Activated gamma-delta T cell treated with Interleukin-2 at 50 U/mL for 16 hours (primary cell): ENCODE measurements at regions not wholly inside any gene's neighbourhood (a gene's known extent, or its start where the extent isn't known, plus 50 kb on each side); places are given as distances from the start of the nearest gene placed in this dataset.

ENCODE experiments used
- DNase-seq: peaks from one replicate; pipeline ENCODE4 v3.0.0-alpha.2; 2020

DNA sequence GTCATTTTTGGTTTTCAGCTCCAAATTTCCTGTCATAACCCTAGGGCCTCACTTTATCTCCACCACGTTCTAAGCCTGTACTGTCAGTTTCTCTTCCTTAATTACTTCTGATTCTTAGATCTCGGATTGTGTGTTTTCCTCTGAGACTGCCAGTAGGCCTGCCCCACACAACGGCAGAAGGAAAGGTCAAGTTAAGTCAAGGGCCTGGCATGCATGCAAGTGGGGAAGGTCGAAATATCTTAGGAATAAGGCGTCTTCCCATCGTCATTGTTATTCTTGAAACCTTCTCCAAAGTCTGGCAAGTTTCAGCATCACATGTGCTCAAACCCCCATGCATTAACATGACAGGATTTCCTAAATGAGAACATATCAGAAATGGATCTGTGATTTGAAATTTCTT, 203.5 kb upstream of the TSHZ2 start:
- no peak for DNase-seq

DNA sequence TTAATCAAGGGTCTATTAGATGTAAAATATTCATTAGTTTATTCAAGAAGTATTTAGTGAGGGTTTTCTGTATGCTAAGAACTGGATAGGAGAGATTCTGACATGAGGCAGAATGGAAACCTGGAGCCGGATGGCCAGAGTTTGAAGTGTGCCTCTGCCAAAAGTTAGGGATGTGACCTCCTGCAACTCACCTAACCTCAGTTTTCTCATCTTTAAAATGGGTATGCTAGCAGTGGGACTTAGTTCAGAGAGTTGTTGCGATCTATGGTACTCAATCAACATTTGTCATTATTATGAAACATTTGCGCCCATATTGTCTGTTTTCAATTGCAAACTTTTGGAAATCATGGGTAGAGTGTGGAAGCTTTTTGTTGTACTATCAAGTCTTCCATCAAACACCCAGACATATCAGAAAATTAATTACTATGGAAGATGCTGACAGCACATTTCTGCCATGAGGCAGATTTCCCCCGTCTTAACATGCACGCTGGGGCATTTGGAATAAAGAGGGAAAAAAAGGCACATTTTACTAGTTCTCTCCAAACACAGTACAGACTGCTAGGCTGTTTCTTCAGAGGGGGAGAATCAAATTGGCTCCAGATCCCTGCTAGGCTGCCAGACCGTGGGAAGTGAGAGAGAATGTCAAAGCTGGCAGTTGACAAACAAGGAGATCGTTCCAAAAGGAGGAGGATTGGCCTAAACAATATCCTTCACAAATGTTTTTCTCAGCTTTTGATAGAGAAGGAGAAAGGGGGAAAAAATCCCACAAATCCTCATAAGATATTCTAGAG, 205.3 kb upstream of the TSHZ2 start:
- DNase-seq: no peak

DNA sequence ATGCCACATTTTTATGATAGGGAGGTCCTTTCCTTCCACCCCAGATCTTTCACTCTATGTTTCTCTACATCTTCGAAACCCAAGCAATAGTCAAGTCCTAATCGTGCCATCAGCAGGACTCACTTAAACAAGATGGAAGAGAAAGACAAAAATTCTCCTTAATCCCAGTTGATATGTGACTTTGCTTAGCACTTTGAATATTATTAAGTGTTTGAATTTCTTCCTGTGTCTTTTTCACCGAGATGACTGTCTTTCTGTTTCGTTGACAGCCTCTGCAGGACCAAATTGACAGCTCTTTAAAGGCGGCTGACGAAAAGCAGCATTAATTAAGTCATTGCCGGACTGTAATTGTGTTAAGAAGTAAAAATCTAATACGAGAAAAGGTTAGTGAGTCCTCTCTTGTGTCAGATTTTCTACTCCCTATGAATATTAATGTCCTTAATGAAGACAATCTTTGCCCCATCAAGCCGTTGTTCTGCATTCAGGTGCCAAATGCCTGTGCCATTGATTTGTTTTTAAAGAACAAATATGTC, 208.8 kb upstream of the TSHZ2 start:
- DNase-seq: no peak

DNA sequence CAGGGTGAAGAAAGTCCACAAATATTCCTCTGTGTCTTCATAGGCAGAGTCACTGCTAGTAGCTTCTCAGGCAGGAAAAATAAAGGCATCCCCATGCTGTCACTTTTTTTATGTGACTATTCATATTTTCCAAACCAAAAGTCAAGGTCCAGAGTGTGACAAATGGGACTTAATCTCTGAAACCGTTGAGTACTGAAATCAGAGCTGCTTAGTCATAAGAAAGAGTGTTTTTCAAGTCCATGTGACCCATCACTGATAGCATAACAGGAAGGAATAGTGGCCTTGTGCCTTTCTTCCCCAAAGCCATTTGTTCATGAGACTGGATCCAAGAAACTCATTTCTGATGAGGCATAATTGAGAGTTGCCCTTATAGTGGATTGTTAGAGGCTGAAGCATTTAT, 210.3 kb upstream of the TSHZ2 start:
- DNase-seq: no peak

DNA sequence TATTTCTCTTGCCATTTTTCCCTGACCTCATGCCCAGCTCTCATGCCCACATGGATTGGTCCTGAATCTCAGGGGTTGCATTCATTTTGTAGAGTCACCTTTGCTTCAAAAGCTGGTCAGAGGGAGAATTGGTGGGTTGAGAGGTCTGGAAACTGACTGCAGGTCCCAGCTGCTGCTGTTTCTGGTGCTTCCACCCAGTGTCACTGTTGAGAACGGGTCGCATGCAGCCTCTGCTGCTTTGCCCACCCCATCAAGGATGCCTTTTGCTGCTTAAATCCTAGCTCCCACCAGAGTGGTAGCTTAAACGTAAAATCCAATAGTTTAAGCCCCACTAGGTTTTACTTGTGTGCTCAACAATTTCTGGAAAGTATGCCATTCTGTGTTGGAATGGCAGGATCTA, 211.4 kb upstream of the TSHZ2 start:
- no peak for DNase-seq

DNA sequence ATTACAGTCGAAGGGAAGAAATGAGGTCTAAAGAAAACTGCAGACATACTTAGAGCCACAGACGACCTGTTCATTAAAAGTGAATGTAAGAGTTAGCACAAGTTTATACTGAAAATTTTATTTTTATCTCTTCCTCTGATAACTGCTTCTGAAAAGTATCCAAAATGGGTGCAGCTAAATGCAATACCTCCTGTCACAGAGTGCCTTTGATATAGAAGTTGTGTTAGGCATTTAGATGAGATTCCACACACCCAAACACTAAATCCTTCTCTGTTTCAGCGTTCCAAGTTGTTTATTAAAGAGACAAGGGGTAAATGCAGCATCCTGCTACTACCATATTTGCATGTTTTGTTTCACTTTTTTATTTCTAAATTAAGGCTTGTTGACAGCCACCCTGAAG, 214.7 kb upstream of the TSHZ2 start:
- DNase-seq: no peak

DNA sequence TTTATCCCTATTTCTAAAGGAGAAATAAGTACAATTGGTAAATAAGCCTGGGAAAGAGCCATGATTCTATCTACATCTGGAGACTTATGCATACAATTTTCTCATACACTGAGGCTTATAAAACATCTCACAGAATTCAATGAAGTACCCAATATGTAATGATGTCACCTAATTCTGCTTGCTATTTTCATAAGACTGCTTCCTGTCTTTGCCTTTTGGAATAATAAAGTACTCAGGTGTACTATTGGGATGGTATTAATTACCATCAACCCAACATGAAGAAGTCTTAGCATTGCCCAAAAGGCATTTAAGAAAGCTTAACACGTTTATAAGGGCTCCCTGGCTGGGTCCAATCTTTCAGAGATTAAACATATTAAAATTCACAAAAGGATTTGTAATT, 216.4 kb upstream of the TSHZ2 start:
- DNase-seq: no peak

DNA sequence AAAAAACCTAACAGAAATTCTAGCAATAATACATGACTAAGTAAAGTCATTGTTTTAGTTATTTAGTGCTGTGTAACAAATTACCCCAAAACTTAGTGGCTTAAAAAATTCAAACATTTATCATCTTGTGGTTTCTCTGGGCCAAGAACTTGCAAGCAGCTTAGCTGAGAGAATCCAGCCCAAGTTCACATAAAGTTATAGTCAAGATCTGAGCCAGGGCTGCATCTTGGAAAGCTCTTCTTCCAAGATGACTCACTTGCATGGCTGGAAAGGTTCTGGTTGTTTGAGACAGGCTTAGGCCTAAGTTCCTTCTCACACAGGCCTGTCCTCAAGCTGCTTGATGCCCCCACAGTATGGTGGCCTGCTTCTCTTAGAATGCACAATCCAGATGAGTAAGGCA, 217.8 kb upstream of the TSHZ2 start:
- no peak for DNase-seq

DNA sequence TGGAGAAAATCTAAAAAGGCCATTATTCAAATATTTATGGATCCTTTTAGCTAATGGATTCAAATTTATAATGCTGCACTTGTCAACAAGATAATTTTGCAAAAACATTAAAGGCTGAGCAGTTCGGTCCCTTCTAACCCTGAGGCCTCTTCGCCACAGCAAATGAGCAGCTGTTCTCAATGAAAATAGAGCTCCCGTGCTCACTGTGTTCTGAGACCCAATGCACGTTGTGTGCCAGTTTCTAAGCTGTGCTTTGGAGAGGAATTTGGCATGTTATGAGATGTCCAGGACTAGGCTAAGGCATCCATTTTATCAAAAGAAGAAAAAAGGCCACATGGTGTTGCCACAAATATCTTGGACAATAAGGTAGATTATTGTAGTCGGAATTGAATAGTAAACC, 220.1 kb upstream of the TSHZ2 start:
- DNase-seq: no peak

DNA sequence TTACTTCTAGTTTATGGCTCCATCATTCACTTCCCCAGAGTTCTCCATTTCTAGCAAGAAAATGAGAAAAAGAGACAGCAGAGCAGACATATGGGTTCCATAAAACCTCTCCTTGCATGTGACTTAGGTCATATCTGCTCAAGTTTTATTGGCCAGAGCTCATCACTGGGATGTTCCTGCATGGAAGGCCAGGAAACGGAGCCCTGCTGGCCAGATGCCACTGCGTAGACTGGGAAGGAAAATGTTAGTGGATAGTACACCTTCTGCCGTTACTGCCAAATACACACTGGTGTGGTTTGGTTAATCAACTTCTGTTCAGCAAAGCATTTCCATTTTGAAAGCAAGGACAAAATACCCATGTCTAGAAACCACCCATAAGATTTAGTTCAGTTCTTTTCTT, 220.6 kb upstream of the TSHZ2 start:
- DNase-seq: no peak

DNA sequence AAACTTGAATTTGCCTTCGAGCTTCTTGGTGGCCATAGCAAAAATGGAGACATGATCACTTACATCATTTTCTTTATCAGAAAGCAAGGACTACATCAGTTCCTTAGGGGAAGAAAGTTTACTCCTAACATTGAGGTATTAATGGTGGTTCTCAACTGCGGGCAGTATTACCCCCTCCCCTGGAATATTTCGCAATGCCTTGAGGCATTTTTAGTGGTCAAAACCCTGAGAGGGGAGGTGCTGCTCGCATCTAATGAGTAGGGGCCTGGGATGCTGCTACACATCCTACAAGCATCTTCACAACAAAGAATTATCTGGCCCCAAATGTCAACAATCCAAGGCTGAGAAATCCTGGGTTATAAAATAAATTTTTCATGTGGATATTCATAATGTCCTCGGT, 222.2 kb upstream of the TSHZ2 start:
- DNase-seq: no peak

DNA sequence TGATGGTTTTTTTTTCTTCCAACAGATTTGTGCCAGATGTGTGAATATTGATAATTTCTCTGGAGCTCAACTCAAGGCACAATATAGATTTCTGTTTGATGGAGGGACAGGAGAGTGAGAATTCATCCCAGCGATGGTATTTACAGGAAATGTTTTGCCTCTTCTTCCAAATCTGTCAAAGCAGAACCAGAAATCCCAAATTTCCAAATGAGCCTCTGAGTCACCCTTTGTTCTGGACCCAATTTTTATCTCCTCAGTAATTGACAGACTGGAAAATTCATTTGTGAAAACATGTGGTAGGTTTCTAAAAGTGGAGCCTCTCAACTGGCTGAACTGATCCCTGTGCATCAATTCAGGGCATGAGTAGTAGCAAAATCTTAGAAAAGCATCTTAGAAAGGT, 223.2 kb upstream of the TSHZ2 start:
- DNase-seq: no peak

DNA sequence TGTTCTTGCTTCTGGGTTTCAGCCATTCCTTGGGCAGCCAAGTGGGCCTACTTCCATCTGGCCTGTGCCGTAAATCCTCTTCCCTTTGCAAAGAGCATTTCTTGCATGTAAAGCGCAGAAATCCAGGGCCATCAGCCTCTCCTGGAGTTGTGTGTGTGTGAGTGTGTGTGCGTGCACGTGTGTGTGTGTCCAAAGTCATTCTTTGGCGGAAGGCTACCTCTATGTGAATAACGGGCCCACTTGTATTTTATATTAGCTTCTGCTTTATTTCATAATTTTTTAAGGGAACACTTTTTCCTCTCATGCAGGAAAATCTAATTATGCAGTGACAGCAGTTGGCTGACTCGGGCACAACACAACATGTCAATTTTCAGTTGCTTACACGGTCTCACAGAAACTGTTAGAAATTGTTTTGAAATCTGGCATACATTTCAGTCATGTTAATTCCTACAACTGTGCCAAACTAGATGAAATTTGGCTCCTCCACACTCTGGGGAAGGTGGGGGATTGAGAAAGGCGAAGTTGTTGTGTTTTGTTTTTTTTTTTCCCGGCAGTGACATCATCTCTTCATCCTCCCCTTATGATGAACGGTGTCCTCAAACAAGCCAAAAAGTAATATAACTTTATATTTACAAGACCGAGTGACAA, 223.7 kb upstream of the TSHZ2 start:
- DNase-seq: no peak

DNA sequence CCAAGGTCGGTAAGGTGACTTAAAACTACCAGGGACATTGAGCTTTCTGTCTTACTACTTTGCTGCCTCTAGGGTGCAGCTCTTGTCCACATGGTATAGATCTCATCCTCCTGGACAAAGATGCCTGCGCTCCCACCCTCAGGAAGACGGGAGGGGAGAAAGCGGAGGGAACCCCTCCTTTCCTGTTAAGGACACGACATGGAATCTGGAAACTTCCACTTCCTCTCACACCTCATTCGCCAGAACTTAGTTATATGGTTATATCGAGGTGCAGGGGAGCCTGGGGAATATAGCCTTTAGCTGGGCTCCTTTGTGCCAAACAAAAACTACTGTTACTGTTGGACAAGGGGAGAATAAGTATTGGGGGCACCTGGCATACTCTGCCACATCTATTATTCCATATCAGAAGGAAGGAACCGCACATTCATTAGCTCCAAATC, 224.3 kb upstream of the TSHZ2 start:
- no peak for DNase-seq

DNA sequence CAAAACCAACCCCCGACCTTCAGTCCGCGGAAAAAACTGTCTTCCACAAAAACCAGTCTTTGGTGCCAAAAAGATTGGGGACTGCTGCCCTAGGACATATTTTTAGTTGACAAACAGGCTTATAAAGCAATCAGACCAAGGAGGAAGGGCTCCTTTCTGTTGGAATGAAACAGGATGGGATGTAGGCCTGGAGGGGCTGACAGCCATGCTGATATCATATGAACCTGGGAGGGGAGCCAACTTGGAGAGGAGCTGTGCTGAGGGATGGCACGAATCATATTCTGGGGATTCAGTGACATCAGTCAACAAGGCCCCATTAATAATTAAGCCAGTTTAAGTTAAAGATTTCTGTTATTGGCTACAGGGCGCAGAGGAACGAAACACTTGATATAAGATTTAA, 225.4 kb upstream of the TSHZ2 start:
- no peak for DNase-seq

DNA sequence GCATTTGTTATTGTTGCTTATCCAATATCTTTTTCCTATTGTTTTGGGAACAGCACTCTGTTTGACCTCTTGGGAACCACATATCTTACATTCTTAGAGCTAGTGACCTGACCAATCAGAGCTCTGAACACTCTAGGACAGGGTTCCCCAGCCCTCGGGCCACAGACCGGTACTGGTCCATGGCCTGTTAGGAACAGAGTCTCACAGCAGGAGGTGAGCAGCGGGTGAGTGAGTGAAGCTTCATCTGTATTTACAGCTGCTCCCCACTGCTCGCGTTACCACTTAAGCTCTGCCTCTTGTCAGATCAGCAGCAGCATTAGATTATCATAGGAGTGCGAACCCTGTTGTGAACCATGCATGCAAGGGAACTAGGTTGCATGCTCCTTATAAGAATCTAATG, 226.0 kb upstream of the TSHZ2 start:
- no peak for DNase-seq

DNA sequence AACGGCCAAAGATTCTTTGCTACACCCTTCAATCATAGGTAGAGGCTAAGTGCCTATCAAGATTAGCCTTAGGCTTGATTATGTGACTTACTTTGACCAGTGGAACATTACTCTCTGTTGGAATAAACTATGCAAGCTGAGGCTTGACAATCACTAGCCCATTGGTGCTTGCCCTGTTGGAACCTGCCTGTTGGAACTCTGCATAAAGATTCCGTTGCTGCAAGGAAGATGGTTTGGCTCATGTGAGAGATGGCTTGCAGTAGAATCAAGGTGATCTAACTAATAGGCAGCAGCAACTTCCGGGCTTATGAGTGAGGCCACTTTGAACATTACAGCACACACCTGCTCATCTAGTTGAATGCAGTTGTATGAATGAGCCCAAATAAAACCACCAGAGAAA, 227.7 kb upstream of the TSHZ2 start:
- no peak for DNase-seq

DNA sequence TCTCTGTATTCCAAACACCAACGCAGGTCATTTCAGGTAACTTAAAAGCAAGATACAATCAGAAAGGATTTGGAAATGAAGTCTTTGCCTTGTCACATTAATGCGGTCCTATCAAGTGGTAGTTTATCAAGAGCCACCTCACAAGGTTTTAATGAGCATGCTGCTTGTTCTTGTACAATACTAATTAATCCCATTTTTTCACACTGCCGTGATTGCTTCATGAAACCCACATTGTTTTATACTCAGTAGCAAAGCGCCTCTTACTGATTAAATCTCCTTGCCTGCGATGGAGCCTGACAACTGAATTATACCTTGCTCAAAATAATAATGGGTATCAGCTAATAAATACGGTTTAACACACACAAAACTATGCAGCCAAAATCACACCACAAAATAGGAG, 234.1 kb upstream of the TSHZ2 start:
- no peak for DNase-seq

DNA sequence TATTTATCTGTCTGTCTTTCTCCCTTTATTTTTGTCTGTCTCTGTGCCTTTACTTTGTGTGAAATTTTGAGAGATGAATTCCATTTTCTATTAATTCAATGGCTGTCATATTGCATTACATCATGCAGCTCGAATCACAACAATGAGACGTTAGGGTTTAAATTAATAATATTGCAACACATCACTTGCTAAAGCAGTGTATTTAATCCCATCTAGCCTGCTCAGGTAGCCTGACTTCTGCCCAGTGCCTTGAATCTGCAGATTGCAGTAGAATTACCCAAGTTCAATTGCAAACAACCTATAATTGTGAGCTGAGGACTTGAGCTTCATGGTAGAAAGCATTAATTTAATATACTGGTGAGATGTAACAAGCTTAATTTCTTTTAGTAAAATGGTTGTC, 235.7 kb upstream of the TSHZ2 start:
- DNase-seq: no peak

DNA sequence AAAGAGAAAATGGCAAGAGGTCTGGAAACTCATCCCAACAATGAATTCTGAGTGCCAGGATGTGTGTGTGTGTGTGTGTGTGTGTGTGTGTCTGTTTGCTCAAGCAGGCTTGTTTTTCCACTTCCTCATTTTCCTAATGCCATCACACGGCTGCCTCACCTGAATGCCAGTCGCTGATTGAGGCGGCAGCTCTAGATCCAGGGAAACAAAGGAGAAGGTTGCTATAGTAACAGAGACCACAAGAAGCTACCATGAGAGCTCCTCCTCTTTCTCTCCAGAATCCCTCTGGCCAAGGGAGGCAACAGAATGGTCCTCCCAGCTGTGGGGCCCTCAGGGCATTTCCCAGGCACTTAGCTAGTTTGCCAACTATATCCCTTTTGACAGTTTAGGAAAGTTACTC, 241.1 kb upstream of the TSHZ2 start:
- DNase-seq: no peak

DNA sequence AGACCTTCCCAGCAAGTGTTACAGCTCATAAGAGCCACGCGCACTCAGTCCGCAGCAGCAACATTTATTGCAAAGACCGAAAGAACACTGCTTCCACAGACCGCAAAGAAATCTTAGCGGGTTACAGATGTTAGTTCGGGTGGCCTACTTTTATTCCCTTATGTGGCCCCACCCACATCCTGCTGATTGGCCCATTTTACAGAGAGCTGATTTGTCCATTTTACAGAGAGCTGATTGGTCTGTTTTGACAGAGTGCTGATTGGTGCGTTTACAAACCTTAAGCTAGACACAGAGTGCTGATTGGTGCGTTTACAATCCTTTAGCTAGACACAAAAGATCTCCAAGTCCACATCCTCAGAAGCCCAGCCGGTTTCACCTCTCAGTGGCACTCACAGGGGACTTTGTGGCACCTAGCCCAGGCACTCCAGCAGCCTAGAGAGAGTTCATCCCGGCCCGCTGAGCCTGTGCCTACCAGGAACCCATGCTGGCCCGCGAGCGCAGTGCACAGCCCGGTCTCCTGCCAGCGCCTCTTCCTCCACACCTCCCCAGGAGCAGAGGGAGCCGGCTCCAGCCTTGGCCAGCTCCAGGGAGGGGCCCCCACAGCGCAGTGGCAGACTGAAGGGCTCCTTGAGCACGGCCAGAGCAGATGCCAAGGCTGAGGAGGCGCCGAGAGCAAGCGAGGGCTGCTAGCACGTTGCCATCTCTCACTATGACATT, 244.3 kb upstream of the TSHZ2 start:
- DNase-seq: no peak

DNA sequence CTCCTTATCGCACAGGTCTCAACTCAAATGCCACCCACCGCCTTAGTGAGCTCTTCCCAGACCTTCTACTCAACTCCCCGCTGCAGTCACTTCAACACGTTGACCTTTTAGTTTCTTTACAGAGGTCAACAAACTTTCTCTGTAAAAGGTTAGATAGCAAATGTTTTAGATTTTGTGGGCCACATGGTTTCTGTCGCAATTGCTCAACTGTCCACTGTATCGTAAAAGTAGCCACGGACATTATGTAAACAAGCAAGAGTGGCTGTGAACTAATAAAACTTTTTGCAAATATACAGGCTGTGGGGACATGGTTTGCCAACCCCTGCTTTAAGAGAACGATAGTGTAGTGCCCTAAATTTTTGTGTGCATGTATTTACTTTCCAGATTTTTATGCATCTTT, 247.6 kb upstream of the TSHZ2 start:
- DNase-seq: no peak

DNA sequence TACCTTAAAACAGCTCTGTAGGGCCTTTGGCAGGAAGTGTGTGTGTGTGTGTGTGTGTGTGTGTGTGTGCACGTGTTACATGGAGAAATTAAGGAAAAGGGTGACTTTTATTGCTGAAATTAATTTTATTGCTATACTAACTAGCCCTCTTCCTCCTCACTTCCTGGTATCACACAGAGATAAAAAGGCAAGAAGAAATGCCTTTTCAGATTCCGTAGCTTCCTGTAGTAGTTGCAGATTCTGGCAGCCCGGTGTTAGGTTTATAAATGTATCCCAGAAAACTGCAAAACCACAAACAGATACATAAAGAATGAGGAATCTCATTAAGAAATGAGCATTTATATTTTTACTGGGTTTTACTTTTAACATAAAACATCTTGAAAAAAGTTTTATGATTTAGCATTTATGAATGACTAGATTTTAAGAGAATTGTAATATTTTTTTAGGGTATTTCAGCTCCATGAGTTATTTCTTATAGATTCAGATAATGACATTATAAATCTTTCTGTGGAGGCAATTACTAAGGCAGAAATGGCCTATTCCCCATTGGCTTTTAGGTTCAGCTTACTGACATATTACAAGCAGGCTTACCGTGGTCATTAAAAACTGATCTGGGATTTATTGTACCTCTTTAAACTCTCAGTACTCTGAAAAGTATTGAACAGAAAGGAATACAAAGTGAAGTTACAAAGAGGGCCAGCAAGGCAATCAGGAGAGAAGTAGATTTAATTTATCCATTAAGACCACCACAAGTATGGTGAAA, 249.1 kb upstream of the TSHZ2 start:
- DNase-seq: no peak
